Lung (tissue), 11 donors: ENCODE measurements at regions not wholly inside any gene's neighbourhood (a gene's known extent, or its start where the extent isn't known, plus 50 kb on each side); places are given as distances from the start of the nearest gene placed in this dataset.

Source experiments
- ATAC-seq: fragments of 200-7000 bp; cut with Tn5 transposase; one replicate; pipeline ENCODE4 v1.9.1; 2020; ENCODE audit warnings: moderate number of reproducible peaks; ENCODE audit not compliant: insufficient read depth, low FRiP score
- DNase-seq, 3 donors: peaks; one replicate each; pipeline ENCODE4 v3.0.0-alpha.2; 2013 to 2017
- H3K27ac ChIP-seq, 2 donors: one replicate each; pipeline ENCODE4 v1.5.1; 2013; ENCODE audit warnings: mild to moderate bottlenecking in 2 of 2, moderate library complexity in 2 of 2, control low read depth in 1 of 2, inconsistent platforms in 1 of 2, low read depth in 1 of 2, low read length in 1 of 2
- H3K27me3 ChIP-seq, 3 donors: one replicate each; pipeline ENCODE4 v1.5.1; 2013; ENCODE audit warnings: low read length in 2 of 3; ENCODE audit not compliant: control insufficient read depth in 3 of 3, insufficient read depth in 3 of 3
- H3K36me3 ChIP-seq, 4 donors: one replicate each; pipeline ENCODE4 v1.5.1; 2013; ENCODE audit warnings: low read length in 4 of 4, mild to moderate bottlenecking in 1 of 4, moderate library complexity in 1 of 4; ENCODE audit not compliant: control insufficient read depth in 4 of 4, insufficient read depth in 4 of 4
- H3K4me1 ChIP-seq, 5 donors: one replicate each; pipeline ENCODE4 v1.5.1; 2013; ENCODE audit warnings: low read length in 5 of 5, mild to moderate bottlenecking in 2 of 5, moderate library complexity in 1 of 5; ENCODE audit not compliant: control insufficient read depth in 5 of 5, insufficient read depth in 5 of 5
- H3K4me3 ChIP-seq: one replicate; pipeline ENCODE4 v1.5.1; 2013; ENCODE audit warnings: mild to moderate bottlenecking, control low read depth, moderate library complexity
- H3K9ac ChIP-seq, 2 donors: one replicate each; pipeline ENCODE4 v1.5.1; 2013; ENCODE audit warnings: low read length in 2 of 2, control low read depth in 1 of 2; ENCODE audit not compliant: insufficient read depth in 1 of 2
- H3K9me3 ChIP-seq, 4 donors: one replicate each; pipeline ENCODE4 v1.5.1; 2013; ENCODE audit warnings: low read length in 3 of 4, mild to moderate bottlenecking in 1 of 4, moderate library complexity in 1 of 4; ENCODE audit not compliant: control insufficient read depth in 4 of 4, insufficient read depth in 3 of 4
- WGBS, 2 donors: extraction: QIAGEN DNeasy Blood & Tissue Kit; methylation state at CpG; one replicate each; pipeline ENCODE4 v1.1.7; 2013; 5-methylcytosine and 5-hydroxymethylcytosine counted together
- TF ChIP-seq, protein P1 (sequence below): IDR thresholded peaks from 2 replicates; pipeline ENCODE4 v1.5.1; 2012; ENCODE audit warnings: mild to moderate bottlenecking; ENCODE audit errors: control extremely low read depth, extremely low read depth
- donor health status: control.
- donor health status: control.
- donor health status: Bipolar disorder and iron deficiency.
- donor health status: healthy.
- donor health status: DM: yes; HTN: yes; CAD: no.

GRCh38 chr1:239056940-239057339, 329.4 kb upstream of the CHRM3 start:
- Histone ChIP-seq H3K4me1 (peaks cover 0 to 2% (median 0%) of the 10 kb centered on the region in 5 donors), H3K27ac (no peak overlapping the region), H3K36me3 (no peaks in the 10 kb centered on the region), H3K9ac (no peak overlapping the region), H3K9me3 (peaks cover 0 to 7% (median under 1%) of the 10 kb centered on the region in 4 donors), H3K4me3 (no peak overlapping the region), H3K27me3 (no peaks in the 10 kb centered on the region)
- WGBS, 2 donors: 80 to 85% methylated on average over 3 of the region's 3 CpGs
- ATAC-seq (no peak), DNase-seq (no peak)
- TF ChIP-seq, protein P1, sequence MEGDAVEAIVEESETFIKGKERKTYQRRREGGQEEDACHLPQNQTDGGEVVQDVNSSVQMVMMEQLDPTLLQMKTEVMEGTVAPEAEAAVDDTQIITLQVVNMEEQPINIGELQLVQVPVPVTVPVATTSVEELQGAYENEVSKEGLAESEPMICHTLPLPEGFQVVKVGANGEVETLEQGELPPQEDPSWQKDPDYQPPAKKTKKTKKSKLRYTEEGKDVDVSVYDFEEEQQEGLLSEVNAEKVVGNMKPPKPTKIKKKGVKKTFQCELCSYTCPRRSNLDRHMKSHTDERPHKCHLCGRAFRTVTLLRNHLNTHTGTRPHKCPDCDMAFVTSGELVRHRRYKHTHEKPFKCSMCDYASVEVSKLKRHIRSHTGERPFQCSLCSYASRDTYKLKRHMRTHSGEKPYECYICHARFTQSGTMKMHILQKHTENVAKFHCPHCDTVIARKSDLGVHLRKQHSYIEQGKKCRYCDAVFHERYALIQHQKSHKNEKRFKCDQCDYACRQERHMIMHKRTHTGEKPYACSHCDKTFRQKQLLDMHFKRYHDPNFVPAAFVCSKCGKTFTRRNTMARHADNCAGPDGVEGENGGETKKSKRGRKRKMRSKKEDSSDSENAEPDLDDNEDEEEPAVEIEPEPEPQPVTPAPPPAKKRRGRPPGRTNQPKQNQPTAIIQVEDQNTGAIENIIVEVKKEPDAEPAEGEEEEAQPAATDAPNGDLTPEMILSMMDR: no peak

DNA sequence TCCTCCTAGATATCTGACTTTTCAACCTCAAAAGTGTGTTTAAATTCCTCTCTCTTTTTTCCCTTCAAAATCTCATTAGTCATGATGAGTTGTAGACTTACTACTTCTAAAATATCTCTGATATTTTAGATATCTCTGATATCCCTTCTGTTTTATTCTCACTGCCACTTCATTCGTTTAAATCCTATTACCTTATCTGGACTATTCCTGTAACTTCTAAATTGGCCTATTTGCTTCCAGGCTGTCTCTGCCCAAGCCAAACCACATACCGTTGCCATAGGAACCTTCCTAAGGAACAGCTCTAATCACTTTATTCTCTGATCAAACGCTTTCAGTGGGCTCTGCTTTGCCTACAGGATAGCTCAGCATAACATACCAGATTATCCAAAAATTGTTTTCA, 333.1 kb upstream of the CHRM3 start:
- peaks cover 0 to 2% (median 0%) of the 10 kb centered on the region in 5 donors for H3K4me1 ChIP-seq
- no peak for ATAC-seq
- H3K9me3 ChIP-seq: peaks cover 0 to 7% (median under 1%) of the 10 kb centered on the region in 4 donors
- no peak overlapping the region for H3K4me3 ChIP-seq
- WGBS, 2 donors: 39 to 66% methylated on average over 3 of the region's 3 CpGs
- H3K36me3 ChIP-seq: no peaks in the 10 kb centered on the region
- no peak overlapping the region for H3K9ac ChIP-seq
- TF ChIP-seq, protein P1: no peak
- no peaks in the 10 kb centered on the region for H3K27me3 ChIP-seq
- DNase-seq: no peak
- no peak overlapping the region for H3K27ac ChIP-seq

DNA sequence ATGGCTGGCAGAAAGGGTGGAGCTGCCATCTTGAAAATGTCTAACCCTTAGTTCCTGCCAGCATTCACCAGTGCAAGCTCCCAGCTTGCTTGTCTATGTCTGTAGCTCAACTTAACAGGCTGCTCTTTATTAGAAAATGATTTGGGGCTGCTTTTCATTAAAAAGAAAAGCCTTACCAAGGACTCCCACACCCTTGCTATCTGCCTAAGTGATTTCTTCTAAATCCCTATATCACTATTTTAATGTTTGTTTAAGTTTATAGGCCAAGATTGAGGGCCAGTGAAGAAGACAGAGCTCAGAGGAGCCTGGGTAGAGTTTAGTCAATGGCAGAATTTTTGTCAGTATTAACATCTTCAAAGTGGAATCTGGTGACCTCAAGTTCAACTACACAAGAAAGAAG, 336.8 kb upstream of the CHRM3 start:
- Histone ChIP-seq H3K27ac (no peak overlapping the region), H3K27me3 (no peaks in the 10 kb centered on the region), H3K9ac (no peak overlapping the region), H3K4me1 (no peaks in the 10 kb centered on the region), H3K4me3 (no peak overlapping the region), H3K9me3 (no peaks in the 10 kb centered on the region), H3K36me3 (no peaks in the 10 kb centered on the region)
- DNase-seq (no peak), ATAC-seq (no peak)
- TF ChIP-seq, protein P1: no peak

- no peaks in the 10 kb centered on the region for H3K9me3 ChIP-seq
- WGBS, 2 donors: 80 to 83% methylated on average over 3 of the region's 3 CpGs
- H3K4me3 ChIP-seq: no peak overlapping the region
- H3K27ac ChIP-seq: no peak overlapping the region
- no peak overlapping the region for H3K9ac ChIP-seq
- no peak for ATAC-seq
- TF ChIP-seq, protein P1: no peak
- no peaks in the 10 kb centered on the region for H3K36me3 ChIP-seq
- H3K4me1 ChIP-seq: no peaks in the 10 kb centered on the region
- DNase-seq: no peak
- peaks cover 0 to 2% (median 0%) of the 10 kb centered on the region in 3 donors for H3K27me3 ChIP-seq
Measured at GRCh38 chr1:239044829-239045228, 341.5 kb upstream of the CHRM3 start.
